GM23338 (cell line): ENCODE measurements at regions not wholly inside any gene's neighbourhood (a gene's known extent, or its start where the extent isn't known, plus 50 kb on each side); places are given as distances from the start of the nearest gene placed in this dataset.

Experiments
- CTCF ChIP-seq, 2 experiments: fragments of 200-600 bp in 1 of 2; sonication (generic) in 1 of 2; conservative IDR thresholded peaks; 2 replicates each; pipeline versions ENCODE4 v1.5.1 to v1.6.1; 2016 to 2017; ENCODE audit warnings: antibody characterized with exemption in 2 of 2, low read depth in 2 of 2, mild to moderate bottlenecking in 2 of 2, moderate library complexity in 1 of 2
- EZH2 ChIP-seq: fragments of 200-600 bp; sonication (generic); IDR thresholded peaks from one replicate; pipeline ENCODE4 v1.8.0; 2017; ENCODE audit warnings: antibody characterized with exemption, mild to moderate bottlenecking, low read depth; ENCODE audit not compliant: unreplicated experiment
- EZH2phosphoT487 ChIP-seq: fragments of 200-600 bp; sonication (generic); IDR thresholded peaks from one replicate; pipeline ENCODE4 v1.8.1; 2018; ENCODE audit warnings: antibody characterized with exemption; ENCODE audit not compliant: unreplicated experiment
- JUNB ChIP-seq: IDR thresholded peaks from one replicate; pipeline ENCODE4 v1.6.1; 2016; ENCODE audit warnings: antibody characterized with exemption; ENCODE audit not compliant: unreplicated experiment
- NANOG ChIP-seq: IDR thresholded peaks from 2 replicates; pipeline ENCODE4 v1.6.1; 2016; ENCODE audit warnings: antibody characterized with exemption, borderline replicate concordance
- POLR2AphosphoS5 ChIP-seq: IDR thresholded peaks from 2 replicates; pipeline ENCODE4 v1.6.1; 2016; ENCODE audit warnings: antibody characterized with exemption, low read depth
- STAT1 ChIP-seq: IDR thresholded peaks from one replicate; pipeline ENCODE4 v1.6.1; 2016; ENCODE audit warnings: antibody characterized with exemption; ENCODE audit not compliant: unreplicated experiment
- ZNF114 ChIP-seq: fragments of 250-450 bp; sonication (Bioruptor Pico); IDR thresholded peaks from 2 replicates; pipeline ENCODE4 v1.5.0; 2020; ENCODE audit warnings: mild to moderate bottlenecking, moderate library complexity
- TF ChIP-seq, protein P1 (sequence below): IDR thresholded peaks from one replicate; pipeline ENCODE4 v1.6.1; 2018; ENCODE audit warnings: antibody characterized with exemption; ENCODE audit not compliant: unreplicated experiment
- TF ChIP-seq, protein P2 (sequence below): IDR thresholded peaks from 2 replicates; pipeline ENCODE4 v1.6.1; 2016; ENCODE audit warnings: antibody characterized with exemption

DNA sequence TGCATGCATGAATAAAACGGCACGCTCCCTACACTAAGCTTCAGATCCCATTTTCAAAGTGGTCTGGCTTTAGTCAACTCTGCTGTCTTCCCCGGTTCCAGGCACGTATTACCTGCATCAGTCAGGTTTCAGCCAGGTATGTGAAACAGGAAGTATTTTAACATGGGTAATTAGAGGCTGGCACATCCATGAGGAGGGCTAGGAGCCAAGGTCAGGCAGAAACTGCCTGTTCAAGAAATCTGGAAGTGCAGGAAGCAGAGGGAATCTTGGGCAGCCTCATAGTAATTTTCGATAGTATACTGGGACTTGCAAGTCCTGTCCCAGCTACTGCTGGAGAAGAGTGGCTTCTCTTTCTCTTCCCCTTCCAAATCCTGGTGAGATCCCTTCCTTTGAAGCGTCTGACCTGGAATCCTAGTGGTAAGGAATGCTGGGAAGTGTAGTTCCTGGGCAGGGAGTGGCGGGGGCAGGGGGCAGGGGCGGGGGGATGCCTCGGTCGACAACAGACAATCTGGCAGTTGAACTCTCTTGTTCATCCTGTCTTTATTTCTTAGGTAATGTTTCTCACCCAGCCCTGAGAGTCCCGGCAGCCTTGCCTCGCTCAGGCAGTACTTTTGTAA is 403.1 kb downstream of the TLE4 start:
- TF ChIP-seq CTCF (conservative IDR thresholded peaks at IDR 0.05; ENCODE audit: low read depth in 2 of 2): no peak
- TF ChIP-seq JUNB: no peak
- no peak for TF ChIP-seq EZH2
- TF ChIP-seq EZH2phosphoT487: no peak
- no peak for TF ChIP-seq ZNF114 (CRISPR knock-in tag)
- TF ChIP-seq POLR2AphosphoS5: no peak
- TF ChIP-seq, protein P1, sequence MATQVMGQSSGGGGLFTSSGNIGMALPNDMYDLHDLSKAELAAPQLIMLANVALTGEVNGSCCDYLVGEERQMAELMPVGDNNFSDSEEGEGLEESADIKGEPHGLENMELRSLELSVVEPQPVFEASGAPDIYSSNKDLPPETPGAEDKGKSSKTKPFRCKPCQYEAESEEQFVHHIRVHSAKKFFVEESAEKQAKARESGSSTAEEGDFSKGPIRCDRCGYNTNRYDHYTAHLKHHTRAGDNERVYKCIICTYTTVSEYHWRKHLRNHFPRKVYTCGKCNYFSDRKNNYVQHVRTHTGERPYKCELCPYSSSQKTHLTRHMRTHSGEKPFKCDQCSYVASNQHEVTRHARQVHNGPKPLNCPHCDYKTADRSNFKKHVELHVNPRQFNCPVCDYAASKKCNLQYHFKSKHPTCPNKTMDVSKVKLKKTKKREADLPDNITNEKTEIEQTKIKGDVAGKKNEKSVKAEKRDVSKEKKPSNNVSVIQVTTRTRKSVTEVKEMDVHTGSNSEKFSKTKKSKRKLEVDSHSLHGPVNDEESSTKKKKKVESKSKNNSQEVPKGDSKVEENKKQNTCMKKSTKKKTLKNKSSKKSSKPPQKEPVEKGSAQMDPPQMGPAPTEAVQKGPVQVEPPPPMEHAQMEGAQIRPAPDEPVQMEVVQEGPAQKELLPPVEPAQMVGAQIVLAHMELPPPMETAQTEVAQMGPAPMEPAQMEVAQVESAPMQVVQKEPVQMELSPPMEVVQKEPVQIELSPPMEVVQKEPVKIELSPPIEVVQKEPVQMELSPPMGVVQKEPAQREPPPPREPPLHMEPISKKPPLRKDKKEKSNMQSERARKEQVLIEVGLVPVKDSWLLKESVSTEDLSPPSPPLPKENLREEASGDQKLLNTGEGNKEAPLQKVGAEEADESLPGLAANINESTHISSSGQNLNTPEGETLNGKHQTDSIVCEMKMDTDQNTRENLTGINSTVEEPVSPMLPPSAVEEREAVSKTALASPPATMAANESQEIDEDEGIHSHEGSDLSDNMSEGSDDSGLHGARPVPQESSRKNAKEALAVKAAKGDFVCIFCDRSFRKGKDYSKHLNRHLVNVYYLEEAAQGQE: no peak
- no peak for TF ChIP-seq NANOG
- TF ChIP-seq STAT1: no peak
- TF ChIP-seq, protein P2, sequence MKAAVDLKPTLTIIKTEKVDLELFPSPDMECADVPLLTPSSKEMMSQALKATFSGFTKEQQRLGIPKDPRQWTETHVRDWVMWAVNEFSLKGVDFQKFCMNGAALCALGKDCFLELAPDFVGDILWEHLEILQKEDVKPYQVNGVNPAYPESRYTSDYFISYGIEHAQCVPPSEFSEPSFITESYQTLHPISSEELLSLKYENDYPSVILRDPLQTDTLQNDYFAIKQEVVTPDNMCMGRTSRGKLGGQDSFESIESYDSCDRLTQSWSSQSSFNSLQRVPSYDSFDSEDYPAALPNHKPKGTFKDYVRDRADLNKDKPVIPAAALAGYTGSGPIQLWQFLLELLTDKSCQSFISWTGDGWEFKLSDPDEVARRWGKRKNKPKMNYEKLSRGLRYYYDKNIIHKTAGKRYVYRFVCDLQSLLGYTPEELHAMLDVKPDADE: peak; percentile 31; the same call in 1 of the 2 replicates
